HepG2 (cell line): ENCODE measurements at regions not wholly inside any gene's neighbourhood (a gene's known extent, or its start where the extent isn't known, plus 50 kb on each side); places are given as distances from the start of the nearest gene placed in this dataset.

Source experiments
- ATAC-seq: fragments of 200-7000 bp; cut with Tn5 transposase; 3 replicates; pipeline ENCODE4 v1.9.1; 2020; ENCODE audit warnings: mild to moderate bottlenecking, moderate library complexity
- BruUV-seq: library from RNA; stranded (reverse); fragments of 400-500 nt; replicated peaks from 2 replicates; lab custom pipeline; 2021; lab: Mats Ljungman, UMichigan
- CTCF ChIA-PET: fragments of 300-600 bp; formaldehyde crosslinking; extraction: SDS; loops from one replicate; lab custom pipeline; 2021; ENCODE audit warnings: low total read pairs, inconsistent platforms, low intra/inter-chr PET ratio; lab: Yijun Ruan, JAX
- POLR2A ChIA-PET: fragments of 350-600 bp; sonication (Branson Sonifier 250); formaldehyde crosslinking; loops from one replicate; lab custom pipeline; 2020; ENCODE audit warnings: antibody characterized with exemption, inconsistent platforms; lab: Yijun Ruan, JAX
- DNase-seq: peaks from one replicate; pipeline ENCODE4 v3.0.0-alpha.2; 2015; ENCODE audit warnings: low spot score
- FAIRE-seq: peaks from 3 replicates; lab custom pipeline; 2011; peaks lifted over from hg19 to GRCh38; lab: Jason Lieb, UNC
- H2AFZ ChIP-seq: one replicate; pipeline ENCODE4 v1.6.1; 2011; ENCODE audit warnings: low read length, inconsistent platforms
- H3K27ac ChIP-seq: fragments of 300-600 bp; 3 replicates; pipeline ENCODE4 v1.8.0; 2011; ENCODE audit warnings: mixed run types, mild to moderate bottlenecking, mixed read lengths, low read length, inconsistent platforms; ENCODE audit not compliant: insufficient read depth; ENCODE audit errors: extremely low read length
- H3K27me3 ChIP-seq, 2 experiments: fragments of 200-600 bp in 1 of 2; 2 replicates in 1 of 2; 3 replicates in 1 of 2; pipeline versions ENCODE4 v1.6.0 to v1.8.0; 2011; ENCODE audit warnings: low read length in 2 of 2, mild to moderate bottlenecking in 2 of 2, moderate library complexity in 2 of 2, inconsistent platforms in 1 of 2; ENCODE audit not compliant: insufficient read depth in 2 of 2, control insufficient read depth in 1 of 2
- H3K36me3 ChIP-seq, 2 experiments: fragments of 200-600 bp in 1 of 2; replicated peaks in 1 of 2; 2 replicates in 1 of 2; 3 replicates in 1 of 2; pipeline versions ENCODE4 v1.5.1 to v1.8.0; 2011; ENCODE audit warnings: low read length in 2 of 2, inconsistent platforms in 1 of 2; ENCODE audit not compliant: insufficient read depth in 2 of 2, control insufficient read depth in 1 of 2
- H3K4me1 ChIP-seq: 2 replicates; pipeline ENCODE4 v1.5.1; 2012; ENCODE audit warnings: low read length, inconsistent platforms; ENCODE audit not compliant: insufficient read depth
- H3K4me2 ChIP-seq: 2 replicates; pipeline ENCODE4 v1.6.0; 2011; ENCODE audit warnings: low read depth, low read length, inconsistent platforms
- H3K4me3 ChIP-seq, 3 experiments: fragments of 200-600 bp in 1 of 3; sonication (generic), shearing (Covaris generic) in 1 of 3; replicated peaks in 1 of 3; 2 replicates each; pipeline ENCODE4 v1.5.1; 2011 to 2016; ENCODE audit warnings: low read length in 3 of 3, inconsistent platforms in 2 of 3, low read depth in 2 of 3, mild to moderate bottlenecking in 2 of 3, control low read depth in 1 of 3, mixed read lengths in 1 of 3; ENCODE audit not compliant: insufficient read depth in 1 of 3
- H3K79me2 ChIP-seq: one replicate; pipeline ENCODE4 v1.6.1; 2011; ENCODE audit warnings: low read length, inconsistent platforms; ENCODE audit not compliant: insufficient read depth
- H3K9ac ChIP-seq: 2 replicates; pipeline ENCODE4 v1.6.0; 2011; ENCODE audit warnings: mild to moderate bottlenecking, low read depth, low read length, inconsistent platforms; ENCODE audit not compliant: insufficient read depth
- H3K9me3 ChIP-seq: 2 replicates; pipeline ENCODE4 v1.5.1; 2012; ENCODE audit warnings: mild to moderate bottlenecking, low read length
- H4K20me1 ChIP-seq: 2 replicates; pipeline ENCODE4 v1.6.0; 2011; ENCODE audit warnings: inconsistent platforms, mild to moderate bottlenecking, low read length, moderate library complexity; ENCODE audit not compliant: insufficient read depth
- EED ChIP-seq: sonication (generic); formaldehyde crosslinking; IDR thresholded peaks from 2 replicates; pipeline ENCODE4 v1.5.0; 2020; ENCODE audit warnings: mild to moderate bottlenecking, missing genetic modification reagents
- KDM5A ChIP-seq: fragments of 200-600 bp; sonication (generic); IDR thresholded peaks from 2 replicates; pipeline ENCODE4 v1.7.0; 2018; ENCODE audit warnings: antibody characterized with exemption, mild to moderate bottlenecking, low read length, borderline replicate concordance
- MLXIP ChIP-seq: sonication (generic); formaldehyde crosslinking; IDR thresholded peaks from 2 replicates; pipeline ENCODE4 v1.9.0; 2021; ENCODE audit warnings: missing genetic modification reagents, borderline replicate concordance
- NFYC ChIP-seq: IDR thresholded peaks from 2 replicates; pipeline ENCODE4 v1.6.1; 2016; ENCODE audit warnings: missing genetic modification reagents, missing compliant biosample characterization
- RARA ChIP-seq: IDR thresholded peaks from 2 replicates; pipeline ENCODE4 v1.6.1; 2016; ENCODE audit warnings: missing genetic modification reagents, missing compliant biosample characterization
- SAP130 ChIP-seq: IDR thresholded peaks from 2 replicates; pipeline ENCODE4 v1.6.1; 2016; ENCODE audit warnings: low read depth
- SKI ChIP-seq: fragments of 450-650 bp; IDR thresholded peaks from one replicate; pipeline ENCODE4 v1.6.1; 2018; ENCODE audit warnings: mild to moderate bottlenecking; ENCODE audit not compliant: partially characterized antibody
- ZBTB21 ChIP-seq: sonication (generic); formaldehyde crosslinking; IDR thresholded peaks from 2 replicates; pipeline ENCODE4 v1.4.0; 2020; ENCODE audit warnings: missing genetic modification reagents
- ZBTB3 ChIP-seq: sonication (generic); formaldehyde crosslinking; IDR thresholded peaks from 2 replicates; pipeline ENCODE4 v1.4.0; 2020; ENCODE audit warnings: low read depth, mild to moderate bottlenecking, moderate library complexity, missing genetic modification reagents, borderline replicate concordance
- ZMYM3 ChIP-seq: sonication (generic); formaldehyde crosslinking; IDR thresholded peaks from 2 replicates; pipeline ENCODE4 v1.5.1; 2020; ENCODE audit warnings: mild to moderate bottlenecking, missing genetic modification reagents
- ZNF12 ChIP-seq: sonication (generic); formaldehyde crosslinking; IDR thresholded peaks from 2 replicates; pipeline ENCODE4 v1.5.0; 2020; ENCODE audit warnings: missing genetic modification reagents
- ZNF343 ChIP-seq: sonication (generic); formaldehyde crosslinking; IDR thresholded peaks from 2 replicates; pipeline ENCODE4 v1.4.0; 2020; ENCODE audit warnings: mild to moderate bottlenecking, missing genetic modification reagents
- ZNF713 ChIP-seq: sonication (generic); formaldehyde crosslinking; IDR thresholded peaks from 2 replicates; pipeline ENCODE4 v1.4.0; 2020; ENCODE audit warnings: mild to moderate bottlenecking, missing genetic modification reagents
- ZNF775 ChIP-seq: sonication (generic); formaldehyde crosslinking; IDR thresholded peaks from 2 replicates; pipeline ENCODE4 v1.4.0; 2020; ENCODE audit warnings: missing genetic modification reagents, mild to moderate bottlenecking, moderate library complexity, borderline replicate concordance
- WGBS: methylation state at CpG from one replicate; pipeline ENCODE4 v1.1.6; 2017; ENCODE audit warnings: low lambda C conversion rate; 5-methylcytosine and 5-hydroxymethylcytosine counted together
- in situ Hi-C: cut with HindIII; loops from 2 replicates; pipeline ENCODE4 v1.10.0; 2017; ENCODE audit warnings: low pct_unique_long_range_greater_than_20kb; ENCODE audit not compliant: extremely low pct_ligation_motif_present
- intact Hi-C: fragments of 100-400 bp; cut with micrococcal nuclease; formaldehyde crosslinking; loops from one replicate; pipeline ENCODE4 v1.10.0; 2022; ENCODE audit not compliant: unreplicated experiment

GRCh38 chr10:70965566-70965965 is 77.2 kb upstream of the PCBD1 start (continued):
- TF ChIP-seq MLXIP (CRISPR knock-in tag), result no peak

- H2AFZ ChIP-seq, result no peak overlapping the region
- no peak for DNase-seq
- no peak overlapping the region for H3K4me2 ChIP-seq
- peaks cover 9% of the 10 kb centered on the region; the same call in 1 of the 2 replicates for H3K9me3 ChIP-seq
- in situ Hi-C loops, result no loop called here
- no peak overlapping the region for H3K9ac ChIP-seq
- no peaks in the 10 kb centered on the region for H4K20me1 ChIP-seq
- no peaks in the 10 kb centered on the region for H3K79me2 ChIP-seq
- peaks cover 5 to 25% of the 10 kb centered on the region in 2 experiments; a peak in 3 of 5 replicates for H3K27me3 ChIP-seq
- intact Hi-C loops, result no loop called here
- WGBS, result 3% methylated on average over 11 of the region's 11 CpGs
- H3K27ac ChIP-seq, result no peak overlapping the region
- TF ChIP-seq ZBTB3 (CRISPR knock-in tag), result no peak
- no peak for TF ChIP-seq SKI
- TF ChIP-seq ZMYM3, result no peak
- no peak for TF ChIP-seq ZNF343 (CRISPR knock-in tag)
- TF ChIP-seq ZNF713 (CRISPR knock-in tag), result no peak
- no peak for TF ChIP-seq RARA (CRISPR knock-in tag)
- no peak for TF ChIP-seq ZBTB21
- no peak for TF ChIP-seq SAP130 (CRISPR knock-in tag)
- TF ChIP-seq NFYC (CRISPR knock-in tag), result no peak
- no peak for TF ChIP-seq KDM5A
- TF ChIP-seq ZNF775 (CRISPR knock-in tag), result no peak
- no peak for TF ChIP-seq EED (CRISPR knock-in tag)
- TF ChIP-seq ZNF12, result no peak
- BruUV-seq, result no TSS peak
- no peak for FAIRE-seq
- no peaks in the 10 kb centered on the region for H3K4me1 ChIP-seq
- H3K36me3 ChIP-seq, result no peaks in the 10 kb centered on the region
- ATAC-seq, result no peak
- POLR2A ChIA-PET, result no interaction called here
- H3K4me3 ChIP-seq, result no peak overlapping the region
- CTCF ChIA-PET, result no interaction called here
Measured at GRCh38 chr10:70966646-70967553, 78.5 kb upstream of the PCBD1 start.
